Activated T-helper 1 cell treated with Interleukin-2 at 50 U/mL for 16 hours (primary cell): ENCODE measurements at regions not wholly inside any gene's neighbourhood (a gene's known extent, or its start where the extent isn't known, plus 50 kb on each side); places are given as distances from the start of the nearest gene placed in this dataset.

Source experiments
- DNase-seq: peaks from one replicate; pipeline ENCODE4 v3.0.0-alpha.2; 2020; ENCODE audit warnings: low read depth

DNA sequence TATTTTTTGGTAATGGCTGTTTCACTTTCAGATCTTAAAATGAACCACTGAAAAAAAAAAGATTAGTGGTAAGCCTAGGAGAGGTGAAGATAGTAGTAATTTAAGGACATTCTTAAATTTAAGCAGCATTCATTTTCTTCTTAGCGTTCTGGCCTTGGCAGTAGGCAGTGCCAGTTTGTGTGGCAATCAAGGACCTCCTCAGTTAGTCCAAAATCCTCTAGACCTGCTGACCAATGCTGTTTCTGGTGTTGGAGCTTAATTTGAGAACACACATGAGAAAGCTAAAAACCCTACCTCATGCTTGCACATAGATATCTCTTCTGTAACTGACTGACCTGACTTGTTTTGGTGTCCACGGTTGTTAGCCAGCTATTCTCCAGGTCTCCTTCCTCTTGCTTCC lies 219.8 kb upstream of the RGS6 start:
- DNase-seq: no peak

DNA sequence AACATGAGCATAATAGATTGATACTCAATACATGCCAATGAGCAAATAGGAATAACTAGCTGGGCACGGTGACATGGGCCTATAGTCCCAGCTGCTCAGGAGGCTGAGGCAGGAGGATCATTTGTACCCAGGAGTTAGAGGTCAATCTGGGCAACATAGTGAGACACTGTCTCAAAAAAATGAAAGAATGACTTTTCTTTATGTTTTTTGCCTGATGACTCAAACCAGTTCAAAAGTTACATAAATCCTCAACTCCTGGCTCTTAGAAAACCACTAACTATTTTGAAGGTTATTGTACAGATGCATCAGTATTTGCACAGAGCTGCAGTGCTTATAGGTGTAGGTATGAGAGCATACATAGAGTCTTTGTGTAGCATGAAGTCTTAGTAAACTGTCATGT lies 219.2 kb upstream of the RGS6 start:
- DNase-seq: no peak

DNA sequence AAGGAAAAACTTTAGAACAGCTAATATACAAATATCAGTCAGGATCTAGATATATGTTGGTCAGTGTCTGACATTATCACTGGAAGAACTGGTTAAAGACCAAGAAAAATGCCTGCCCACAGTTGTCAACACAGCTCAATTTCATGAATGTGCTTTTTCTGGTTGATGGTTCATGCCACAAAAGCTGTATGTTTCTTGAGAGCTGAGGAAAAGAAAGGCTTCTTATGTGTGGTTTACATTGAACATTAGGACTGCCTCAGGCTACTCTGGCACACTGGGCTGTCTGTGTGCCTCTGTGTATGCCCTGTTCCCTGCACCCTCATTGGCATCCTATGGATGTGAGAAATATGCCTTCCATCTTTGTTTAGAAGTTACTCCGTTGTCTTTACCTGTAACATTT lies 218.8 kb upstream of the RGS6 start:
- DNase-seq: no peak

DNA sequence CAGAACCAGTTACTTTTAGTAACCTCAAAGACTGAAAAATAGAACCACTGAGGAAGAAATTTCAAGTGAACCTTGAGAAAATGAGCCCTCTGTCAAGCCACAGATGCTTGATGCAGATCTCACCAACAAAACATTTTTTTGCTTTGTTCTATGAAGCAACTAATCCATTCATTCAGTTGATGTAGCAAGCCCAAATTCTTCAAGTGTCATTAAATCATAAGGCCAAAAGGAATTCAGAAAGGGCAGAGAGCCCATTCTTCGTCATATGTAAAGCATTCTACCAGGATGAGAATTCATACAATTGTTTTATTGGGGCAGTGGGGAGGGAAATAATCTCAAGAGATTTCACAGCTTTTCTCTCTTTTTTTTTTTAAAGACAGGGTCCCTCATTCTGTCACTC lies 218.0 kb upstream of the RGS6 start:
- DNase-seq: no peak

DNA sequence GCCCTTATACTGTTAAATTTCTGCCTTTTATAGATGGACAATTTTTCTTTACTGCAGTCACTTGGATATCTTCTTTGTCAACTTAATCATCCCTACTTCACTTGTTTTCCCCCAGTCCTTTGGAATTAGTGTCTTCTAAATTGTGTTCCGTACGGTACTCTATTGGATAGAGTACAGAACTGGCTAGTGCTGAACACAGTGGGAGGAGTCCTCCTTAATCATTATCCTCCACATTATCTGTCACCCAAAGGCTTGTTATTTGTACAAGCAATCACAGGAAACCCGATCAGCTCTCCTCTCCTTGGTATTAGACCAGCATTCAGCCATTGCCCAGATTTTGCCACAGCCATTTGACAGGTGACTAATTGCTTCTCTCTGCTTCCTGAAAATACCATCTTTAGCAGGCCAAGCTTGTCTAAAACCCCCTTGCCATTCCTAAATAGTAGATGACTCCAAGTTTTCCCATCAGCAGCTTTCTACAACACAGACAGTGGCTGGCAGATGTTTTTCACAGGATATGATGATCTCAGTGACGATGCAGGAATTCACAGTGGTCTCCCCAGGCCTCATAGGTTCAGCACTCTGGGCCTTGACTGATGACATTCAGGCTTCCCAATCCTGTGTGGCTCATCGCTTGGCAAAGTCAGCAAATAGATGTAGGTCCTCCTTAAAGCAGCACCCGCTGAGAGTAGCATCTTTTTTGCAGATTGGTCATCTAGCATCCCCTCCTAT lies 216.0 kb upstream of the RGS6 start:
- no peak for DNase-seq

DNA sequence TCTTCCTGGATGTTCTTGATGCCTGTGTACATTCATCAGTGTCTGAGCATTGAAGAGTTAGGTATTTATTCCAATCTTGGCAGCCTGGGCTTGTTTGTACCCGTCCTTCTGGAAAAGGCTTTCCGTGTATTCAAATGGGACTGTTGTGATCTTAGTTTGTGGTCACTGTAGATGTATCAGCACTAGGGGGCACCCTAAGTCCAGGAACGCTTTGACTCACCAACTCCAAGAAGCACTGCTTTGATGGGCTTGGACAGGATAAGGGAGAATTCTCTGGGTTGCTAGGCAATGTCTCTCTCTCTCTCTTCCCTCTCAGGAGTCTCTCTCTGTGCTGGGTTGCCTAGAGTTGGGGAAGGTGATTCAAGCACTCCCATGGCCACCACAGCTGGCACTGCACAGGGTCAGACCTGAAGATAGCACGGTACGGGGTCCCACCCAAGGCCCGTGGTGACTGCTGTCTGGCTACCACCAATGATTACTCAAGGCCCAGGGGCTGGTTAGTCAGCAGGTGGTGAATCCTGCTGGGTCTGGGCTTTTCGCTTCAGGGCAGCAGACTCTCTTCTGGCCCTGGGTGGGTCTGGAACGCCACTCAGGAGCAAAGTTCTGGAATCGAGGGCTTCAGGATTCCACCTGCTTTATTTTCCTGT lies 211.1 kb upstream of the RGS6 start:
- no peak for DNase-seq

DNA sequence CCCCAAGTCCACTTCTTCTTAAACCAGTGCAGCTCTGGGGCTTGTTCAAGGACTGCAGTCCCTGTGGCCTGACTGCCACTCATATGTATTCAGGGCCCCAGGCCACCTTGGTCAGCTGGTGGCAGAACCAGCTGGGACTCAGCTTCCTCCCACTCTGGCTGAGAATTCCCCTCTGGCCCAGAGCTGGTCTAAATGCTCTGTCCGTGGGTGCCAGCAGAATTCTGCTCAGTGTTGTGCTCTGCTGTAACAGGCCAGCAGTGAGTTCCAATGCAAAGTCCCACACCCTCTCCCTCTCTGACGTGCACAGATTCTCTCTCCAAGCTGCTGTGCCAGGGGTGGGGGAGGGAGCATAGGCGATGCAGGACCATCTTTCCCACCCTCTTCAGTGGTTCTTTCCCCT lies 210.4 kb upstream of the RGS6 start:
- no peak for DNase-seq

DNA sequence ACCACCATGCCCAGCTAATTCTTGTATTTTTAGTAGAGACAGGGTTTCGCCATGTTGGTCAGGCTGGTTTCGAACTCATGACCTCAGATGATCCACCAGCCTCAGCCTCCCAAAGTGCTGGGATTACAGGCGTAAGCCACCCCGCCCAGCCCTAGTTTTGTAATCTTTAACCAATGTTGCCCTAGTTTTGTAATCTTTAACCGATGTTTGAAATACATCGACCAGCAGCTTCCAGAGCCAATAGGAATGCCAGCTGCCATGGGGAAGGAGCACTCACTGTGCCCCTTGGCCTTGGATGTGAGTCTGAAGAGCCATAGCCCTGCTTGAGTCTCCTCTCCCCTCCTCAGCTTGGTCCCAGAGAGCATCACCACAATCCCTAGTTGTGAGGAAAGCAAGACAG lies 209.3 kb upstream of the RGS6 start:
- DNase-seq: no peak

DNA sequence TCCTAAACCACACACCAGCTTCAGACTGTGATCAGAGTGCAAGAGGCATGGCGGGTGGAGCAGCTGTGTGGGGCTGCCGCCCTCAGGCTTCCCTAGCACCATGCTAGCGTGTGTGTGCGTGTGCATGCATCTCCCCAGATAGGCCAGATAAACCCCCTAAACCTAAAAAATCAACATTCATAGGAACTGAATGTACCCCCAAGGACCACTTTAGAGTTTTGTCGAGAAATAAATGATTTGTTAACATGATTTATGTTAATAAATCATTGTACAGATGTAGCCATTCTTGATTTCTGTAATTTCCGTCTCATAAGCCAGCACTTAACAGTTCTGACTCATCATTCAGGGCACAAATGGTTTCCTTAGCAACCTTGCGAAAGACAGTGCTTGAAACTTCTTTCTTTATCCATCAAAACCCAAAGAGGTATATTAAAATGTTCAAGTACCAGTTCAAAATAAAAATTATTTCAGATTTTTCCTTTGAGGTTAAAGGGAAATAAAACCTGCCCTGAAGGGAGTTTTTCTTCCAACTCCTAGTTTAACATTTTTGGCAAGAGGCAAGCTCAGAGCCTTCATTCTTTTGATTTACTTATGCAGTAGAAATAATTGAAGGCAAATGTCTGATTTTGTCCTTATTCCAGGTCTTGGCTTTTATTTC lies 206.2 kb upstream of the RGS6 start:
- no peak for DNase-seq

DNA sequence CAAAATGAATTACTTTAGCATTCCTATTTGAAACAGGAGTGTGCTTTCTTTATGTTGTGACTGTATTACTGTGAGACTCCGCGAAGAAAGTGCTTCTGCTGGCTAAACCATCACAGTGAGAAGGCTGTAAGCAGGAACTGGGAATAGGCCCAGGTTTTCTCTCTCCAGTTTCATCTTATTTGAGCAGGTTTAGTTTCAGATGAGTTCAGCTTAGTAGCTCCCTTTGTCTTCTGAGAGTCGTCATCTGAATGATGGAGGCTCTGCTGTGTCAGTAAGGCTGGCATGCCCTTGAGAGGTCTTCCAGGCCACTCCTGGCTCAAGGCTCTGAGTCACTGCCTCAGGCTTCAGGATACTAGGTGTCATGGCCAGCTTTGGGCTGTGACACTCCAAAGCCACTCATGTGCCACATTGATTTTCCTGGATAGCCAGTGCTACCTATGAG lies 205.6 kb upstream of the RGS6 start:
- DNase-seq: no peak

DNA sequence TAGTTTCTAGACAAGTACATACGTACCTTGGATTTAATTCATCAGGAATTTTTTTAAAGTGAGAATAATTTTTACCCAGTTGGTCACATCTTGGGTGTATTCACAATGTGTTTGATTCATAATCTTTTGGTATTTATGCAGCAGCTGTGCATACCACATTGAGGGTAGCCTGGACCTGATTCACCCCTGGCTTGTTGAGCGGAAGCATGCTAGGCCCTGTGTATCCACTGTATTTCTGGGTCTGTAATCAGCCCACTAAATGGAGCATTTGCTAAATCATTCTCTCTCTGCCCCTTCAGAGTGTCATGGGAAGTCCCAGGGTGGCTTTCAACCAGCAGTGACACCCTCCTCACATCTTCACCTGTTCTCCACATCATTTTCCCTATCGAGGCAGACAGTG lies 203.8 kb upstream of the RGS6 start:
- DNase-seq: no peak

DNA sequence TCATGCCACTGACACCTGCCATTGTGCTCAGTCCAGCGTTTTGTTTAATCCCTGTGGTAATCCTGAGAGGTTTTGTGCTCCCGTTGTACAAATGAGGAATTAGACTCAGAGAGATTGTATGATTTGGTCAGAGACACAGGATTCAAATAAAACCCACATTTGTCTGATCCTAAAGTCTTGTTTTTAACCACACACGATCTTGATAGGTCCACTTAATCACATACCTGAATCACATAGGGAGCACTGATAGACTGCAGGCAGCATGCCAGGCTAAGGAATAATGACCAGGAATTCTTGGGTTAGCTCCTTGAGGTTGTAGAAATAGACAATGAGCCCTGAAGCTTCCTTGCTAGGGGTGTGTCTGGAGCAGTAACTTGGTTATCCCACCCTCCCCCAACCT lies 202.6 kb upstream of the RGS6 start:
- no peak for DNase-seq

DNA sequence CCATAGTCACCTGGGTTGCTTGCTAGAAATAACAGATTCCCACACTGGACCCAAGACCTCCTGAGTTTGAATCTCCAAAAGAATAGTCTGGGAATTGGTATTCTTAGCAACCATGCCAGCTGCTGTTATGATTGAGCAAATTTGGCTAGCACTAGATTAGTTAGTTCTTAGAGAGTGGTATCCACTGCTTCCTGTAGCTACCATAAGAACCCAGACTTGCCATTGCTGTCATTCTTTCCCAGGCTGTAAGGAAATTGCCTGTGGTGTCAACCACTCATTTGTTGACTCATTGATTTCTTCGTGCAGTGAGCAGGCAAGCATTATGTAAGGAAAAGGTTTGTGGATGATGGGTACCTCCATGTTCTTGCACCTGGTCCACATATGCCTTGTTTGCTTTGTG lies 201.8 kb upstream of the RGS6 start:
- DNase-seq: no peak

DNA sequence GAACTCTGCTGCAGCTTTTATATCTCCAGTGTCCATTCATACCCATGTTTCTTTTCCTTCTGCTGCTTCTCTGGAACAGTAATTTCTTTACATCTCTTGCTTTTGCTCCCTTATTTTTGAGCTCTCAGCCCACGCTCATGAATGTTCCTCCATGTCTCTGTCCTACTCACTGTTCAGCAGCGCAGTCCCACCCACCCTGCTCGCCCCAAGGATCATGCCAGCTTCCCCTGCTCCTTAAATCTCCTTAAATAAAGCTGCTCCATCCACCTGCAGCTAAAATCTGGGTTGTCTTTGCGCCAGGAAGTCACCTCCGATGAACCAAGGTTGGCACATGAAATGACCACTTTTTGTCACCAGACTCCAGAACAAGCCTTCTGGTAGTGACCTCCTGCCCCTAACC lies 201.1 kb upstream of the RGS6 start:
- DNase-seq: no peak

DNA sequence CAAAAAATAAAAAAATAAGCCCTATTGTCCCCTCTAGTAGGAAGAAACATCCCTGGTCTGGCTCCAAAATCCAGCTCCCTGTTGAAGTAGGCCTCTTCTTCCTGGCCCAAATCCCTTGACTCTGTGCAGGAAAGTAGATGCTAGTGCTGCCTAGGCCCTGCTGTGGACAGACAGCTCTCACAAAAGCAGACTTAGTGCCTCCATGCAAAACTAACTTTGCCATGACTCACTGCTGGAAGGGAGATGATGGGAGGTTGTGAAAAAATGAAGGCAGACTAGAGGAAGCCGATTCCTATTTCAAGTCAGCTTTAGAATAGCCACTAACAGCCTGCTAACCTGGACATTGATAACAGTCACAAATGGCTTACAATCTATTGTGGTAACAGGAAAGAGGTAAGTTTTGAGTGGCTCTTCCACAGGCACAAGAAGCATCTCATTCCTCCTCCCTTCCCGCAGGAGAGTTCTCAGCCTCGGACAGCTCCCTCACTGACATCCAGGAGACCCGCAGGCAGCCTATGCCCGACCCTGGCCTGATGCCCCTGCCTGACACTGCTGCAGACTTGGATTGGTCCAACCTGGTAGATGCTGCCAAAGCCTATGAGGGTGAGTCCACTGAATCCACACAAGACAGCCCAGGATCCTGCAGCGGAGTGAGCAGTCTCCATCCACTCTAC lies 198.9 kb upstream of the RGS6 start:
- no peak for DNase-seq

DNA sequence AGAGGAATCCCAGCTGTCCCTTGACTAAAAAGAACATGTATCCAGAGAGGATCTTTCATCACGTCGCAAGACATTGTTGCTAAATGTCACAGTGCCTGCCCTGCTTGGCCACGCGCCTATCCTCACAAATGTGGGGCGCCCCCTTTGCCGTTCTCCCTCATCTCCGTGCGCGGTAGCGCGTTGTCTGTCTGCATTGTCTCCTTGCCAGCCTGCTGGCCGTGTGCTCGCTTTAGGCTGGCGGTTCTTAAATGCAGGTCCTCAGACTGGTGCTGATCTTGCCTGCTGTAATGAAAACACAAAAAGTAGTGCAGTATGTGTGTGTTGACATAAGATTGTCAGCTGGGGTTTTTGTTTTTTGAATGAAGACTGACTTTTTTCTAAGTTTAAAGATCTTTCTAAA lies 198.2 kb upstream of the RGS6 start:
- no peak for DNase-seq

DNA sequence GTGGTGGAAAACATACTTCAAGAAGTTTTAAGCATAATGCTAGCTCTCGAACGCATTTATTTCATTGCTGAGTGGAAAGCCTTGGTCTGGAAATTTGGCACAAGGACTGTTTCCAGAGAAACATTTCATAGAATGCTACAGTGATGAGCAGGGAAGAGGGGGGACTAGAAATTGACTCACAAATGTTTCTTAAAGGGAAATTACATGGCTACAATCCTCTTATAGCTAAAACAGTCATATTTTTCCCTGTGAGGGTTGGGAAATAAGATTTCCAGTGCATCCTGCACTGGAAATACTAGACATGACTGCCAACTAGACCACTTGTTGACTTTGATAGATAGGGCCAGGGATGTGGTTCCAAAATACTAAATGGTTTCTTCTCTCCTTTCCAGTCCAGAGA lies 197.3 kb upstream of the RGS6 start:
- DNase-seq: no peak

DNA sequence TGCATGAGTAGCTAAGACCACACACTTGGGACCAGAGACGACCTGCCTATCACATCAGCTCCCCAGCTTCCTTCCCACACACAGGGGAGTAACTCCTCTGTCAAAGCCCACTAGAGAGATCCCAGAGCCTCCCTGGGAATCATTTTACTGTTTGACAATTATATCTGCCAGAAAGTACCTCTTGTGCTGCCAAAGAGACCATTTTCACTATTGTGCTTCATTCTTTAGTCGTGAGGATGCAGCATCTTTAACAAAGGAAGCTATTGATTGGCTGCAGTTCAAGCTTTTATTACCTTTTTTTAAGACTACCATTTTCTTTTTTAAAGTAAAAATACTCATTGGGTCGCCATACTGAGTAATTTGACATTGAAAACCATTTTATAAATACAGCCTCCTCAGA lies 194.5 kb upstream of the RGS6 start:
- DNase-seq: no peak

DNA sequence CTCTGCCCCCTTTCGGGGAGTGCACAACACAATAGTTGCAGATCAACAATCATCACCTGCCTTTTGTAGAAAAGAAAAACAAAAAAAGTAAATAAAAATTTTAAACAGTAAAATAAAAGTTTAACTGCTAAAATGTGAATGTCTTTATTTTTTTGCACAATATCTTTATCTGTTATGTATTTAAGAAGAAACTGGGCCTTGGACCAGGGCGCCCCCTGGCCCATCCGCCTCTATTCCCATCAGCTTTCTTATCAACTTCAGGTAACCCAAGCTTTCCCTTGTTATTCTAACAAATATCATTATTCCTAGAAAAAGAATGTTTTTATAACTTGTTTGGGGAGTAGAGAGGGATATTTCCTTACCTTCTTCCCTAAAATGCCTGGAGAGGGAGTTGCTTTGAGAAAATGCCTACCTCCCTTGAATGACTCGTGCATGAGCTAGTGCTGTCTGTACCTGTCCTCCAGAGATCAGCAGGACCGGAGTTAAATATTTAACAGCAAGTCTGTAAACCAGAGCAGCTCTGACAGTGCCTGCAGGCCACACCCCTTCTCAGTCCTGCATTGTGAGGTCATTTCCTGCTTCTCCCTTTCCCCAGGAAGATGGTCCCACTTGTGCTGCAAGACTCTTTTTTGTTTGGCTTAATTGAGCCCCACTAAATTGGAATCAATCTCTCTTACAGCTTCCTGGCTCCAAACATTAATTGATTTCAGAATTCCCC lies 192.8 kb upstream of the RGS6 start:
- no peak for DNase-seq

DNA sequence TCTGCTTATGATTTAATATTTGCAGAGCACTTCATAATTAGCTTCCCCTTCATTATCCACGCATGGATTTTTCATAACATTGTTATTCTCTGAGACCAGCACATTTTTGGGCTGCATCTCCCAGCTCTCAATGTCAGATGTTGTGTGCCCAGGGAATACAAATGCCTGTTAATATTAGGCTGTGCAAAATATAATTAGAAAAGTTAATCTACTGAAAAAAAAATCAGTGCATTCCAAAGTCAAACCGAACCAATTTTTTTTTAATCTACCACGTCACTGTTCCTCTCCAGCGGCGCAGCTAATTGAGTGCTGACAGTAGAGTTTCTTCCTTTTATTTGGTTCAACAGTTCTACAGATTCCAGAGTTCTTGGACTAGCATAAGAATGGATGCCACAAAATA lies 191.0 kb upstream of the RGS6 start:
- DNase-seq: no peak

DNA sequence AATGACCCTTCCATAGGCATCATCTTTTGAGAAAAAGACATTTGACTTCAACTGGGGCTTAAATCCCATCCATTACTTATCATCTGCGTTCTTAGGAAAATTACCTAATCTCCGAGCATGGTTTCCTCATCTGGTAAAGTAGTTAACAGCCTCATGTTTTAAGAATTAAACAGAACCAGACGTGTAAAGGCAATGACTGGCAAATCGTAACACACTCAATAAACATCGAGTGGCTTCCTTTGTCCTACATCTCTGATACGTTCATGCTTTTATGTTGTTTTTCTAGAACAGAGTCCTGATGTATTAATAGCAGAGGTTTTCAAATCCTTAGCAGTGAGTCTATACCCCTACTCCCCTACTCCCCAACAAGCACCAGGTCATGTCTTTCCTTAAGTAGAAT lies 189.7 kb upstream of the RGS6 start:
- no peak for DNase-seq

DNA sequence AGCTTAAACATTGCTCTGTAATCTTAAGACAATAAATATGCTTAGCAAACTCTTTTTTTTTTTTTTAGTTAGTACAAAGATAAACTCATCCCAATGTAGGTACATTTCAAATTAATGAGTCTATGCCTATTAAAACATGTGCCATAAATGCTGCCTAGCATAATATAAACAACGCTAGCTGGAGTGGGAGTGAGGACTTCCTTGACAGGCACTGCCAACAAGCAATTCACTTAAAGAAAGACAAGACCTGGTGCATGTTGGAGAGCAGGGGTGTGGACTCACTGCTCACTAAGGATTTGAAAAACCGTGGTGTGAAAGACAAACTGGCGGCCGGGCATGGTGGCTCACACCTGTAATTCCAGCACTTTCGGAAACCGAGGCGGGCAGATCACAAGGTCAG lies 187.2 kb upstream of the RGS6 start:
- no peak for DNase-seq
